HEK293 (cell line): ENCODE measurements at regions not wholly inside any gene's neighbourhood (a gene's known extent, or its start where the extent isn't known, plus 50 kb on each side); places are given as distances from the start of the nearest gene placed in this dataset.

Experiments
- CTCF ChIA-PET: fragments of 350-600 bp; formaldehyde crosslinking; extraction: SDS; loops from one replicate; lab custom pipeline; 2021; ENCODE audit warnings: antibody characterized with exemption; lab: Yijun Ruan, JAX
- POLR2A ChIA-PET: fragments of 300-600 bp; formaldehyde crosslinking; extraction: SDS; loops from one replicate; lab custom pipeline; 2020; ENCODE audit warnings: antibody characterized with exemption, inconsistent platforms; lab: Yijun Ruan, JAX
- H3K27ac ChIP-seq: fragments of 200-500 bp; sonication (Bioruptor generic); 2 replicates; pipeline ENCODE4 v1.5.1; 2014; ENCODE audit warnings: low read depth, low read length, control low read depth, inconsistent platforms; ENCODE audit errors: extremely low read depth
- H3K36me3 ChIP-seq, 2 experiments: fragments of 200-500 bp in 1 of 2; sonication (Bioruptor generic) in 1 of 2; 1 replicate in 1 of 2; 2 replicates in 1 of 2; pipeline ENCODE4 v1.5.1; 2014 to 2017; ENCODE audit warnings: inconsistent platforms in 2 of 2, low read length in 2 of 2; ENCODE audit not compliant: control insufficient read depth in 2 of 2, insufficient read depth in 1 of 2
- H3K4me1 ChIP-seq: fragments of 200-500 bp; sonication (Bioruptor generic); 2 replicates; pipeline ENCODE4 v1.5.1; 2014; ENCODE audit warnings: mild to moderate bottlenecking, low read length, inconsistent platforms; ENCODE audit not compliant: control insufficient read depth, insufficient read depth
- H3K4me3 ChIP-seq: 2 replicates; pipeline ENCODE4 v1.5.1; 2011; ENCODE audit warnings: low read depth, mild to moderate bottlenecking, control low read depth, low read length, moderate library complexity
- H3K9me3 ChIP-seq: fragments of 200-500 bp; sonication (Bioruptor generic); 2 replicates; pipeline ENCODE4 v1.5.1; 2014; ENCODE audit warnings: low read depth, low read length, inconsistent platforms; ENCODE audit not compliant: control insufficient read depth, insufficient read depth
- EGR2 ChIP-seq: fragments of 450-650 bp; formaldehyde crosslinking; IDR thresholded peaks from 2 replicates; pipeline ENCODE4 v1.5.1; 2016; ENCODE audit warnings: low read depth, missing biosample characterization, missing genetic modification characterization
- GLI2 ChIP-seq: fragments of 450-650 bp; formaldehyde crosslinking; IDR thresholded peaks from 2 replicates; pipeline ENCODE4; 2017; ENCODE audit warnings: missing biosample characterization, missing genetic modification characterization, low read depth, borderline replicate concordance
- GLI4 ChIP-seq: fragments of 450-650 bp; formaldehyde crosslinking; IDR thresholded peaks from 2 replicates; pipeline ENCODE4 v1.5.1; 2016; ENCODE audit warnings: missing biosample characterization, missing genetic modification characterization
- SCRT1 ChIP-seq: fragments of 450-650 bp; formaldehyde crosslinking; IDR thresholded peaks from 2 replicates; pipeline ENCODE4 v1.5.1; 2016; ENCODE audit warnings: missing biosample characterization, missing genetic modification characterization, borderline replicate concordance
- SP2 ChIP-seq: fragments of 450-650 bp; formaldehyde crosslinking; IDR thresholded peaks from 2 replicates; pipeline ENCODE4 v1.5.1; 2016; ENCODE audit warnings: missing biosample characterization, missing genetic modification characterization
- ZBTB48 ChIP-seq: fragments of 450-650 bp; formaldehyde crosslinking; IDR thresholded peaks from 2 replicates; pipeline ENCODE4 v1.5.1; 2016; ENCODE audit warnings: missing biosample characterization, missing genetic modification characterization
- ZNF10 ChIP-seq: fragments of 450-650 bp; formaldehyde crosslinking; IDR thresholded peaks from 2 replicates; pipeline ENCODE4 v1.5.1; 2017; ENCODE audit warnings: missing biosample characterization, missing genetic modification characterization
- ZNF121 ChIP-seq: fragments of 450-650 bp; formaldehyde crosslinking; IDR thresholded peaks from 2 replicates; pipeline ENCODE4 v1.5.1; 2016; ENCODE audit warnings: missing biosample characterization, missing genetic modification characterization
- ZNF133 ChIP-seq: fragments of 450-650 bp; formaldehyde crosslinking; IDR thresholded peaks from 2 replicates; pipeline ENCODE4 v1.5.1; 2016; ENCODE audit warnings: missing biosample characterization, missing genetic modification characterization
- ZNF148 ChIP-seq: fragments of 450-650 bp; formaldehyde crosslinking; IDR thresholded peaks from 2 replicates; pipeline ENCODE4 v1.5.0; 2017; ENCODE audit warnings: missing biosample characterization, missing genetic modification characterization, borderline replicate concordance
- ZNF26 ChIP-seq: fragments of 450-650 bp; formaldehyde crosslinking; IDR thresholded peaks from 2 replicates; pipeline ENCODE4 v1.5.1; 2016; ENCODE audit warnings: missing biosample characterization, missing genetic modification characterization
- ZNF292 ChIP-seq: fragments of 450-650 bp; formaldehyde crosslinking; IDR thresholded peaks from 2 replicates; pipeline ENCODE4 v1.5.1; 2016; ENCODE audit warnings: low read depth, missing biosample characterization, missing genetic modification characterization, borderline replicate concordance
- ZNF335 ChIP-seq: fragments of 450-650 bp; formaldehyde crosslinking; conservative IDR thresholded peaks from 2 replicates; pipeline ENCODE4 v1.5.1; 2016; ENCODE audit warnings: missing biosample characterization, missing genetic modification characterization
- ZNF621 ChIP-seq: fragments of 450-650 bp; formaldehyde crosslinking; IDR thresholded peaks from 2 replicates; pipeline ENCODE4 v1.5.1; 2017; ENCODE audit warnings: missing biosample characterization, missing genetic modification characterization
- ZNF747 ChIP-seq: fragments of 450-650 bp; formaldehyde crosslinking; IDR thresholded peaks from 2 replicates; pipeline ENCODE4 v1.5.1; 2016; ENCODE audit warnings: missing biosample characterization, missing genetic modification characterization
- ZNF768 ChIP-seq: fragments of 450-650 bp; formaldehyde crosslinking; IDR thresholded peaks from 2 replicates; pipeline ENCODE4 v1.5.1; 2018; ENCODE audit warnings: missing biosample characterization, mild to moderate bottlenecking, missing genetic modification characterization
- ZNF791 ChIP-seq: fragments of 450-650 bp; formaldehyde crosslinking; IDR thresholded peaks from 2 replicates; pipeline ENCODE4 v1.5.1; 2016; ENCODE audit warnings: missing biosample characterization, missing genetic modification characterization
- ZNF843 ChIP-seq: fragments of 450-650 bp; formaldehyde crosslinking; IDR thresholded peaks from 2 replicates; pipeline ENCODE4 v1.5.1; 2016; ENCODE audit warnings: missing biosample characterization, missing genetic modification characterization
- ZSCAN23 ChIP-seq: fragments of 450-650 bp; formaldehyde crosslinking; IDR thresholded peaks from 2 replicates; pipeline ENCODE4 v1.5.1; 2016; ENCODE audit warnings: missing biosample characterization, missing genetic modification characterization
- TF ChIP-seq, protein P1 (sequence below): fragments of 450-650 bp; formaldehyde crosslinking; IDR thresholded peaks from 2 replicates; pipeline ENCODE4 v1.5.1; 2016; ENCODE audit warnings: missing biosample characterization, missing genetic modification characterization

GRCh38 chr16:65185241-65185778 lies 63.4 kb upstream of the CDH11 start:
- no peaks in the 10 kb centered on the region for H3K4me1 ChIP-seq
- H3K4me3 ChIP-seq: no peak overlapping the region
- no peaks in the 10 kb centered on the region for H3K9me3 ChIP-seq
- no peaks in the 10 kb centered on the region for H3K36me3 ChIP-seq
- POLR2A ChIA-PET: no interaction called here
- no peak for TF ChIP-seq GLI4 (tag by site-specific recombination)
- TF ChIP-seq ZNF843 (tag by site-specific recombination): no peak
- no peak for TF ChIP-seq EGR2 (tag by site-specific recombination)
- TF ChIP-seq ZNF121: no peak
- TF ChIP-seq ZNF292 (tag by site-specific recombination): no peak
- no peak overlapping the region for H3K27ac ChIP-seq
- CTCF ChIA-PET: interaction anchor here (0.6 kb wide), 1 partner anchor 9 kb away, joined by 3 read pairs; no protein-coding TSS in a partner anchor

- Histone ChIP-seq H3K9me3 (no peaks in the 10 kb centered on the region), H3K4me1 (no peaks in the 10 kb centered on the region), H3K4me3 (no peak overlapping the region), H3K36me3 (no peaks in the 10 kb centered on the region), H3K27ac (no peak overlapping the region)
- TF ChIP-seq SP2 (tag by site-specific recombination): no peak
- TF ChIP-seq ZNF747: no peak
- no peak for TF ChIP-seq ZBTB48 (tag by site-specific recombination)
- TF ChIP-seq ZNF133 (tag by site-specific recombination): no peak
- TF ChIP-seq ZNF768 (tag by site-specific recombination): no peak
- TF ChIP-seq GLI2 (tag by site-specific recombination): no peak
- no peak for TF ChIP-seq ZNF621 (tag by site-specific recombination)
- no peak for TF ChIP-seq SCRT1
- no peak for TF ChIP-seq ZNF791 (tag by site-specific recombination)
- TF ChIP-seq ZNF26: no peak
- TF ChIP-seq ZNF10: no peak
- TF ChIP-seq, protein P1, sequence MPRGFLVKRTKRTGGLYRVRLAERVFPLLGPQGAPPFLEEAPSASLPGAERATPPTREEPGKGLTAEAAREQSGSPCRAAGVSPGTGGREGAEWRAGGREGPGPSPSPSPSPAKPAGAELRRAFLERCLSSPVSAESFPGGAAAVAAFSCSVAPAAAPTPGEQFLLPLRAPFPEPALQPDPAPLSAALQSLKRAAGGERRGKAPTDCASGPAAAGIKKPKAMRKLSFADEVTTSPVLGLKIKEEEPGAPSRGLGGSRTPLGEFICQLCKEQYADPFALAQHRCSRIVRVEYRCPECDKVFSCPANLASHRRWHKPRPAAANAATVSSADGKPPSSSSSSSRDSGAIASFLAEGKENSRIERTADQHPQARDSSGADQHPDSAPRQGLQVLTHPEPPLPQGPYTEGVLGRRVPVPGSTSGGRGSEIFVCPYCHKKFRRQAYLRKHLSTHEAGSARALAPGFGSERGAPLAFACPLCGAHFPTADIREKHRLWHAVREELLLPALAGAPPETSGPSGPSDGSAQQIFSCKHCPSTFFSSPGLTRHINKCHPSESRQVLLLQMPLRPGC (tag by site-specific recombination): no peak
- TF ChIP-seq ZNF148: no peak
- CTCF ChIA-PET: interaction anchor here (0.7 to 0.8 kb wide), 2 partner anchors 25 to 28 kb away, joined by 4 to 6 read pairs; no protein-coding TSS in a partner anchor
- POLR2A ChIA-PET: no interaction called here
Observed at GRCh38 chr16:65181071-65181561, 59.3 kb upstream of the CDH11 start.

- Histone ChIP-seq H3K27ac (no peak overlapping the region), H3K4me1 (no peaks in the 10 kb centered on the region), H3K36me3 (no peaks in the 10 kb centered on the region), H3K4me3 (no peak overlapping the region), H3K9me3 (no peaks in the 10 kb centered on the region)
- CTCF ChIA-PET: no interaction called here
- POLR2A ChIA-PET: no interaction called here
- TF ChIP-seq ZNF335 (no peak), EGR2 (tag by site-specific recombination) (no peak), ZSCAN23 (tag by site-specific recombination) (no peak)
- TF ChIP-seq, all 188 proteins: peak for 0
Observed at GRCh38 chr16:65178151-65178550, 56.3 kb upstream of the CDH11 start.
